PC-3 (cell line): ENCODE measurements at regions not wholly inside any gene's neighbourhood (a gene's known extent, or its start where the extent isn't known, plus 50 kb on each side); places are given as distances from the start of the nearest gene placed in this dataset.

Experiments
- EZH2phosphoT487 ChIP-seq: fragments of 300-600 bp; sonication (generic); IDR thresholded peaks from 2 replicates; pipeline ENCODE4 v1.6.1; 2018; ENCODE audit warnings: mild to moderate bottlenecking, antibody characterized with exemption, low read length, borderline replicate concordance
- TF ChIP-seq, protein P1 (sequence below): fragments of 300-600 bp; sonication (generic); conservative IDR thresholded peaks from 2 replicates; pipeline ENCODE4 v1.5.1; 2017; ENCODE audit warnings: antibody characterized with exemption, low read depth, mild to moderate bottlenecking, low read length

DNA sequence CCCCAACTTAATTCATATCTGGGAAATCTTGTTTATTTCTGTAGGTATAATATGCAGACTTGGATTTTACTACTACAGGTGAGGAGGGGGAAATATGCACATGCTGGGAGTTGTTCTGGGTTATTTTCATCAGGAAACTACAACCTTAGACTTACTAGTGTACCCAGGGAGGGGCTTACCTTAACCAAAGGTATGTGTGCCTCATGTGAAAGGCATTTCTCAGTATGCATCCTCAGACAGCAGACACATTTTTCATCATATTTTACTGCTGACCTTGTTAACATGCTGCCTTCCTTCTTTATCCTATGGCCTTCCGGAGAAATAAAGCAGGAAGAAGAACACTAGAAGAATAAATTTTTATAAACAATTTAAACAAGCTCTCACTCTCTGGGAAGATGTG is 214.9 kb downstream of the SPANXN4 start:
- no peak for TF ChIP-seq EZH2phosphoT487
- TF ChIP-seq, protein P1, sequence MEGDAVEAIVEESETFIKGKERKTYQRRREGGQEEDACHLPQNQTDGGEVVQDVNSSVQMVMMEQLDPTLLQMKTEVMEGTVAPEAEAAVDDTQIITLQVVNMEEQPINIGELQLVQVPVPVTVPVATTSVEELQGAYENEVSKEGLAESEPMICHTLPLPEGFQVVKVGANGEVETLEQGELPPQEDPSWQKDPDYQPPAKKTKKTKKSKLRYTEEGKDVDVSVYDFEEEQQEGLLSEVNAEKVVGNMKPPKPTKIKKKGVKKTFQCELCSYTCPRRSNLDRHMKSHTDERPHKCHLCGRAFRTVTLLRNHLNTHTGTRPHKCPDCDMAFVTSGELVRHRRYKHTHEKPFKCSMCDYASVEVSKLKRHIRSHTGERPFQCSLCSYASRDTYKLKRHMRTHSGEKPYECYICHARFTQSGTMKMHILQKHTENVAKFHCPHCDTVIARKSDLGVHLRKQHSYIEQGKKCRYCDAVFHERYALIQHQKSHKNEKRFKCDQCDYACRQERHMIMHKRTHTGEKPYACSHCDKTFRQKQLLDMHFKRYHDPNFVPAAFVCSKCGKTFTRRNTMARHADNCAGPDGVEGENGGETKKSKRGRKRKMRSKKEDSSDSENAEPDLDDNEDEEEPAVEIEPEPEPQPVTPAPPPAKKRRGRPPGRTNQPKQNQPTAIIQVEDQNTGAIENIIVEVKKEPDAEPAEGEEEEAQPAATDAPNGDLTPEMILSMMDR = no peak
